Liver (tissue), 8 donors: ENCODE measurements at regions not wholly inside any gene's neighbourhood (a gene's known extent, or its start where the extent isn't known, plus 50 kb on each side); places are given as distances from the start of the nearest gene placed in this dataset.
"Not testable (repeated sequence)": the region's sequence is repeated elsewhere in the genome, so short reads cannot be mapped to it uniquely, and the experiment has no call there.

Experiments
- DNase-seq: peaks from one replicate; pipeline ENCODE4 v3.0.0-alpha.2; 2017; ENCODE audit warnings: low spot score
- H3K27ac ChIP-seq, 2 donors: one replicate each; pipeline ENCODE4 v1.7.0; 2013; ENCODE audit warnings: inconsistent platforms in 2 of 2, low read length in 2 of 2, control low read depth in 1 of 2, low read depth in 1 of 2, mild to moderate bottlenecking in 1 of 2
- H3K27me3 ChIP-seq, 4 donors: one replicate each; pipeline versions ENCODE4 v1.6.1 to v1.7.0; 2013; ENCODE audit warnings: low read length in 3 of 4, inconsistent platforms in 1 of 4, mild to moderate bottlenecking in 1 of 4, moderate library complexity in 1 of 4; ENCODE audit not compliant: control insufficient read depth in 4 of 4, insufficient read depth in 4 of 4
- H3K36me3 ChIP-seq, 4 donors: one replicate each; pipeline versions ENCODE4 v1.6.1 to v1.7.0; 2013; ENCODE audit warnings: low read length in 3 of 4, mild to moderate bottlenecking in 3 of 4, low read depth in 1 of 4, moderate library complexity in 1 of 4; ENCODE audit not compliant: control insufficient read depth in 4 of 4, insufficient read depth in 3 of 4
- H3K4me1 ChIP-seq, 4 donors: one replicate each; pipeline versions ENCODE4 v1.6.1 to v1.7.0; 2013; ENCODE audit warnings: low read length in 3 of 4, mild to moderate bottlenecking in 3 of 4, moderate library complexity in 1 of 4; ENCODE audit not compliant: control insufficient read depth in 4 of 4, insufficient read depth in 4 of 4
- H3K4me3 ChIP-seq, 3 donors: one replicate each; pipeline versions ENCODE4 v1.6.1 to v1.7.0; 2013; ENCODE audit warnings: low read length in 3 of 3, control low read depth in 1 of 3, low read depth in 1 of 3, mild to moderate bottlenecking in 1 of 3
- H3K9ac ChIP-seq, 2 donors: one replicate each; pipeline ENCODE4 v1.7.0; 2013; ENCODE audit warnings: low read length in 2 of 2, mild to moderate bottlenecking in 2 of 2, moderate library complexity in 2 of 2, control low read depth in 1 of 2, low read depth in 1 of 2
- H3K9me3 ChIP-seq, 4 donors: one replicate each; pipeline versions ENCODE4 v1.6.1 to v1.7.0; 2013; ENCODE audit warnings: low read length in 3 of 4; ENCODE audit not compliant: control insufficient read depth in 4 of 4
- ATF3 ChIP-seq: IDR thresholded peaks from 2 replicates; pipeline ENCODE4 v1.6.1; 2016; ENCODE audit warnings: antibody characterized with exemption
- CTCF ChIP-seq: fragments of 150-350 bp; IDR thresholded peaks from 2 replicates; pipeline ENCODE4 v1.5.1; 2017; ENCODE audit warnings: improper control_type of control experiment, low read depth, low read length; ENCODE audit not compliant: missing input control
- EGR1 ChIP-seq, 2 donors: IDR thresholded peaks; 2 replicates each; pipeline ENCODE4 v1.6.1; 2016 to 2018; ENCODE audit warnings: antibody characterized with exemption in 2 of 2, low read depth in 2 of 2
- FOXA1 ChIP-seq: IDR thresholded peaks from 2 replicates; pipeline ENCODE4 v1.6.1; 2016; ENCODE audit warnings: antibody characterized with exemption
- FOXA2 ChIP-seq: IDR thresholded peaks from 2 replicates; pipeline ENCODE4 v1.6.1; 2016; ENCODE audit warnings: antibody characterized with exemption
- GABPA ChIP-seq, 2 donors: IDR thresholded peaks in 1 of 2; conservative IDR thresholded peaks in 1 of 2; 2 replicates each; pipeline ENCODE4 v1.6.1; 2016; ENCODE audit warnings: antibody characterized with exemption in 2 of 2, mild to moderate bottlenecking in 1 of 2, moderate library complexity in 1 of 2
- HNF4A ChIP-seq, 2 donors: conservative IDR thresholded peaks; 2 replicates each; pipeline ENCODE4 v1.6.1; 2016; ENCODE audit warnings: antibody characterized with exemption in 2 of 2, mild to moderate bottlenecking in 2 of 2
- HNF4G ChIP-seq: IDR thresholded peaks from 2 replicates; pipeline ENCODE4 v1.6.1; 2016; ENCODE audit warnings: antibody characterized with exemption
- JUND ChIP-seq, 2 donors: IDR thresholded peaks; 2 replicates each; pipeline ENCODE4 v1.6.1; 2016; ENCODE audit warnings: antibody characterized with exemption in 2 of 2
- NR2F2 ChIP-seq: IDR thresholded peaks from 2 replicates; pipeline ENCODE4 v1.6.1; 2016; ENCODE audit warnings: antibody characterized with exemption
- RAD21 ChIP-seq, 2 donors: IDR thresholded peaks; 2 replicates each; pipeline ENCODE4 v1.6.1; 2016; ENCODE audit warnings: antibody characterized with exemption in 2 of 2, mild to moderate bottlenecking in 2 of 2
- RXRA ChIP-seq, 2 donors: IDR thresholded peaks; 2 replicates each; pipeline ENCODE4 v1.6.1; 2017 to 2018; ENCODE audit warnings: antibody characterized with exemption in 2 of 2, mild to moderate bottlenecking in 1 of 2
- SP1 ChIP-seq: IDR thresholded peaks from 2 replicates; pipeline ENCODE4 v1.6.1; 2018; ENCODE audit warnings: antibody characterized with exemption, mild to moderate bottlenecking
- TAF1 ChIP-seq: conservative IDR thresholded peaks from 2 replicates; pipeline ENCODE4 v1.6.1; 2016; ENCODE audit warnings: antibody characterized with exemption, mild to moderate bottlenecking
- YY1 ChIP-seq: IDR thresholded peaks from 2 replicates; pipeline ENCODE4 v1.6.1; 2016; ENCODE audit warnings: antibody characterized with exemption, mild to moderate bottlenecking
- WGBS: extraction: QIAGEN DNeasy Blood & Tissue Kit; methylation state at CpG from one replicate; pipeline ENCODE4 v1.1.7; 2013; 5-methylcytosine and 5-hydroxymethylcytosine counted together
- TF ChIP-seq, protein P1 (sequence below): IDR thresholded peaks from 2 replicates; pipeline ENCODE4 v1.6.1; 2016; ENCODE audit warnings: antibody characterized with exemption
- TF ChIP-seq, protein P2 (sequence below): IDR thresholded peaks from 2 replicates; pipeline ENCODE4 v1.6.1; 2016; ENCODE audit warnings: antibody characterized with exemption
- TF ChIP-seq, protein P3 (sequence below): IDR thresholded peaks from 2 replicates; pipeline ENCODE4 v1.6.1; 2016; ENCODE audit warnings: antibody characterized with exemption, mild to moderate bottlenecking
- donor health status: healthy.
- donor health status: healthy.
- donor health status: healthy.
- donor health status: healthy.
- donor health status: healthy.

DNA sequence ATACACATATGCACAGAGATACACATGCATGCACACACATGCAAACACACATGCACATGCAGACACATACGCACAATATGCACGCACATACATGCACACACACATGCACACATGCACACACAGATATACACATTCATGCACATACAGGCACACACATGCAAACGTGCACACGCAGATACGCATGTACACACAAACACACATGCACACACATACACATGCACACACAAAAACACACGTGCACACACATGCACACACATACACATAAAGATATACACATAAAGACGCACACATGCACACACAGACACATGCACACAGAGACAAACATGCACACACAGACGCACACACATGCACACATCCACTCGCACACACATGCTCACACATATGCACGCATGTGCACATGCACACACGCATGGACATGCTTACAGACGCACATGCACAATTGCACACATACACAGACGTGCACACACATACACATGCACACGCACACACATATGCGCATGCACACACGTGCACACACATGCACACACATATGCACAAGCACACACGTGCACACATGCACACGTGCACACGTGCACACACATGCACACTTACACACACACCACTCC lies 145.2 kb downstream of the ADRA2C start:
- no peak overlapping the region for H3K9ac ChIP-seq
- WGBS, result 86% methylated on average over 19 of the region's 19 CpGs

GRCh38 chr4:3914511-3914910 lies 148.3 kb downstream of the ADRA2C start:
- H3K9me3 ChIP-seq, DNase-seq: not testable (repeated sequence)

More for the DNA sequence above, 145.2 kb downstream of the ADRA2C start:
- Histone ChIP-seq H3K4me1 (no peaks in the 10 kb centered on the region), H3K27ac (no peak overlapping the region), H3K4me3 (no peak overlapping the region), H3K9me3 (no peaks in the 10 kb centered on the region), H3K27me3 (no peaks in the 10 kb centered on the region), H3K36me3 (no peaks in the 10 kb centered on the region)
- TF ChIP-seq JUND (IDR thresholded peaks at IDR 0.05) (no peak), FOXA2 (no peak), GABPA (IDR thresholded peaks at IDR 0.05 in 1 of 2, conservative IDR thresholded peaks at IDR 0.05 in 1 of 2) (no peak), HNF4G (no peak), FOXA1 (no peak), CTCF (no peak), YY1 (no peak), ATF3 (no peak), EGR1 (IDR thresholded peaks at IDR 0.05; ENCODE audit: low read depth in 2 of 2) (no peak), HNF4A (conservative IDR thresholded peaks at IDR 0.05) (no peak), RAD21 (IDR thresholded peaks at IDR 0.05) (no peak), TAF1 (no peak), SP1 (no peak), NR2F2 (no peak), RXRA (IDR thresholded peaks at IDR 0.05) (no peak)
- TF ChIP-seq, protein P1, sequence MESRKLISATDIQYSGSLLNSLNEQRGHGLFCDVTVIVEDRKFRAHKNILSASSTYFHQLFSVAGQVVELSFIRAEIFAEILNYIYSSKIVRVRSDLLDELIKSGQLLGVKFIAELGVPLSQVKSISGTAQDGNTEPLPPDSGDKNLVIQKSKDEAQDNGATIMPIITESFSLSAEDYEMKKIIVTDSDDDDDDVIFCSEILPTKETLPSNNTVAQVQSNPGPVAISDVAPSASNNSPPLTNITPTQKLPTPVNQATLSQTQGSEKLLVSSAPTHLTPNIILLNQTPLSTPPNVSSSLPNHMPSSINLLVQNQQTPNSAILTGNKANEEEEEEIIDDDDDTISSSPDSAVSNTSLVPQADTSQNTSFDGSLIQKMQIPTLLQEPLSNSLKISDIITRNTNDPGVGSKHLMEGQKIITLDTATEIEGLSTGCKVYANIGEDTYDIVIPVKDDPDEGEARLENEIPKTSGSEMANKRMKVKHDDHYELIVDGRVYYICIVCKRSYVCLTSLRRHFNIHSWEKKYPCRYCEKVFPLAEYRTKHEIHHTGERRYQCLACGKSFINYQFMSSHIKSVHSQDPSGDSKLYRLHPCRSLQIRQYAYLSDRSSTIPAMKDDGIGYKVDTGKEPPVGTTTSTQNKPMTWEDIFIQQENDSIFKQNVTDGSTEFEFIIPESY, result no peak
- TF ChIP-seq, protein P2, sequence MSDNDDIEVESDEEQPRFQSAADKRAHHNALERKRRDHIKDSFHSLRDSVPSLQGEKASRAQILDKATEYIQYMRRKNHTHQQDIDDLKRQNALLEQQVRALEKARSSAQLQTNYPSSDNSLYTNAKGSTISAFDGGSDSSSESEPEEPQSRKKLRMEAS, result no peak
- TF ChIP-seq, protein P3, sequence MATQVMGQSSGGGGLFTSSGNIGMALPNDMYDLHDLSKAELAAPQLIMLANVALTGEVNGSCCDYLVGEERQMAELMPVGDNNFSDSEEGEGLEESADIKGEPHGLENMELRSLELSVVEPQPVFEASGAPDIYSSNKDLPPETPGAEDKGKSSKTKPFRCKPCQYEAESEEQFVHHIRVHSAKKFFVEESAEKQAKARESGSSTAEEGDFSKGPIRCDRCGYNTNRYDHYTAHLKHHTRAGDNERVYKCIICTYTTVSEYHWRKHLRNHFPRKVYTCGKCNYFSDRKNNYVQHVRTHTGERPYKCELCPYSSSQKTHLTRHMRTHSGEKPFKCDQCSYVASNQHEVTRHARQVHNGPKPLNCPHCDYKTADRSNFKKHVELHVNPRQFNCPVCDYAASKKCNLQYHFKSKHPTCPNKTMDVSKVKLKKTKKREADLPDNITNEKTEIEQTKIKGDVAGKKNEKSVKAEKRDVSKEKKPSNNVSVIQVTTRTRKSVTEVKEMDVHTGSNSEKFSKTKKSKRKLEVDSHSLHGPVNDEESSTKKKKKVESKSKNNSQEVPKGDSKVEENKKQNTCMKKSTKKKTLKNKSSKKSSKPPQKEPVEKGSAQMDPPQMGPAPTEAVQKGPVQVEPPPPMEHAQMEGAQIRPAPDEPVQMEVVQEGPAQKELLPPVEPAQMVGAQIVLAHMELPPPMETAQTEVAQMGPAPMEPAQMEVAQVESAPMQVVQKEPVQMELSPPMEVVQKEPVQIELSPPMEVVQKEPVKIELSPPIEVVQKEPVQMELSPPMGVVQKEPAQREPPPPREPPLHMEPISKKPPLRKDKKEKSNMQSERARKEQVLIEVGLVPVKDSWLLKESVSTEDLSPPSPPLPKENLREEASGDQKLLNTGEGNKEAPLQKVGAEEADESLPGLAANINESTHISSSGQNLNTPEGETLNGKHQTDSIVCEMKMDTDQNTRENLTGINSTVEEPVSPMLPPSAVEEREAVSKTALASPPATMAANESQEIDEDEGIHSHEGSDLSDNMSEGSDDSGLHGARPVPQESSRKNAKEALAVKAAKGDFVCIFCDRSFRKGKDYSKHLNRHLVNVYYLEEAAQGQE, result no peak
- DNase-seq, result no peak

GRCh38 chr4:3919509-3919908 lies 153.3 kb downstream of the ADRA2C start:
- H3K4me3 ChIP-seq, H3K27me3 ChIP-seq, H3K36me3 ChIP-seq, H3K9ac ChIP-seq, H3K9me3 ChIP-seq, DNase-seq, H3K4me1 ChIP-seq, H3K27ac ChIP-seq: not testable (repeated sequence)
- 62% methylated on average over 9 of the region's 9 CpGs for WGBS

More at GRCh38 chr4:3914511-3914910, 148.3 kb downstream of the ADRA2C start:
- H3K27me3 ChIP-seq, H3K4me3 ChIP-seq, H3K27ac ChIP-seq, H3K36me3 ChIP-seq, H3K4me1 ChIP-seq, H3K9ac ChIP-seq: not testable (repeated sequence)
- WGBS, result 89% methylated on average over 4 of the region's 4 CpGs

DNA sequence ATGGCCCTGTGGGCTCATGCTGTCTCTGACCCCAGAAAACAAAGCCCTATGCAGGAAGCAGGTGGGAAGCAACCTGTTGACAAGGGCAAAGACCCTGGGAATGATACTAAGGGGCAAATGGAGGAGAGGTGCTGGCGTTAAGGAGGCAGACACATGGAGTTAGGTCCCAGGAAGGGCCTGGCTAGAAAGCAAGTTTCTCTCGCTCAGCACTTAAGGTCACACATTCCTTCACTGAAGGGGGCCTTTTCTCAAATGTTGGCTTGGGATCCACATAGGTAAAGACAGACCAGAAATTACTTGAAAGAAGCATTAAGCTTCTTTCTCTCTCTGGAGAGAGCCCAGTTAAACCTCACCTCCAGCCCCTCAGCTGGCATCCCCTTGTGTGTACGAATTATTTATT lies 155.7 kb downstream of the ADRA2C start:
- WGBS, result 78% methylated on average over 3 of the region's 3 CpGs
- H3K9ac ChIP-seq, H3K4me3 ChIP-seq, H3K4me1 ChIP-seq, H3K36me3 ChIP-seq, H3K9me3 ChIP-seq, H3K27me3 ChIP-seq, DNase-seq, H3K27ac ChIP-seq: not testable (repeated sequence)
